ENCODE measurements at regions not wholly inside any gene's neighbourhood (a gene's known extent, or its start where the extent isn't known, plus 50 kb on each side); places are given as distances from the start of the nearest gene placed in this dataset.

GRCh38 chr9:90175257-90175656 is 467.4 kb downstream of the DIRAS2 start:
- no peak for ATAC-seq (ENCODE audit: low read depth)
- H3K27me3 Mint-ChIP-seq, result no peaks in the 10 kb centered on the region
- H3K36me3 Mint-ChIP-seq (ENCODE audit: low read depth), result no peaks in the 10 kb centered on the region
- DNase-seq, result no peak
- no peak for TF ChIP-seq CTCF (IDR thresholded peaks at IDR 0.05)
- POLR2A ChIA-PET, result no interaction called here
- H3K9me3 Mint-ChIP-seq, result peaks cover 7% of the 10 kb centered on the region
- no peak overlapping the region for H3K27ac Mint-ChIP-seq
- peaks cover 44% of the 10 kb centered on the region for H3K4me1 Mint-ChIP-seq
- CTCF ChIA-PET, result no interaction called here
- intact Hi-C loops (cut with micrococcal nuclease), result loop anchor here (2.0 to 5.0 kb wide), 2 partner anchors 14 to 33 kb away; no protein-coding TSS in a partner anchor
- no peak overlapping the region for H3K4me3 Mint-ChIP-seq

- CTCF ChIA-PET, result no interaction called here
Measured at GRCh38 chr9:90175865-90176264, 466.8 kb downstream of the DIRAS2 start.

GRCh38 chr9:90176901-90177300 is 465.7 kb downstream of the DIRAS2 start:
- CTCF ChIA-PET, result no interaction called here
- H3K36me3 Mint-ChIP-seq (ENCODE audit: low read depth), result no peaks in the 10 kb centered on the region
- H3K9me3 Mint-ChIP-seq, result peaks cover 3% of the 10 kb centered on the region
- intact Hi-C loops (cut with micrococcal nuclease), result loop anchor here (5.0 kb wide), 1 partner anchor 35 kb away; no protein-coding TSS in a partner anchor
- TF ChIP-seq CTCF (IDR thresholded peaks at IDR 0.05), result no peak
- POLR2A ChIA-PET, result no interaction called here
- no peak overlapping the region for H3K4me3 Mint-ChIP-seq
- ATAC-seq (ENCODE audit: low read depth), result no peak
- DNase-seq, result no peak
- H3K27me3 Mint-ChIP-seq, result no peaks in the 10 kb centered on the region
- no peak overlapping the region for H3K27ac Mint-ChIP-seq
- H3K4me1 Mint-ChIP-seq, result peaks cover 49% of the 10 kb centered on the region

More at GRCh38 chr9:90175865-90176264, 466.8 kb downstream of the DIRAS2 start:
- Mint-ChIP-seq H3K4me3 (no peak overlapping the region), H3K27me3 (no peaks in the 10 kb centered on the region), H3K4me1 (peaks cover 49% of the 10 kb centered on the region), H3K9me3 (peaks cover 7% of the 10 kb centered on the region), H3K36me3 (ENCODE audit: low read depth) (no peaks in the 10 kb centered on the region), H3K27ac (no peak overlapping the region)
- POLR2A ChIA-PET, result no interaction called here
- intact Hi-C loops (cut with micrococcal nuclease), result loop anchor here (2.0 to 5.0 kb wide), 2 partner anchors 13 to 34 kb away; no protein-coding TSS in a partner anchor
- no peak for DNase-seq
- no peak for TF ChIP-seq CTCF (IDR thresholded peaks at IDR 0.05)
- peak; percentile 54 for ATAC-seq (ENCODE audit: low read depth)

GRCh38 chr9:90180381-90180780 is 462.2 kb downstream of the DIRAS2 start:
- ChIA-PET POLR2A (no interaction called here), CTCF (interaction anchor here (0.6 kb wide), 1 partner anchor 134 kb away, joined by 3 read pairs; no protein-coding TSS in a partner anchor)
- no peak overlapping the region for H3K4me3 Mint-ChIP-seq
- H3K27ac Mint-ChIP-seq, result no peak overlapping the region
- intact Hi-C loops (cut with micrococcal nuclease), result no loop called here
- no peaks in the 10 kb centered on the region for H3K27me3 Mint-ChIP-seq
- H3K36me3 Mint-ChIP-seq (ENCODE audit: low read depth), result no peaks in the 10 kb centered on the region
- H3K9me3 Mint-ChIP-seq, result peaks cover 3% of the 10 kb centered on the region
- no peak for TF ChIP-seq CTCF (IDR thresholded peaks at IDR 0.05)
- ATAC-seq (ENCODE audit: low read depth), result no peak
- H3K4me1 Mint-ChIP-seq, result peaks cover 31% of the 10 kb centered on the region
- no peak for DNase-seq

- peak overlapping the region; percentile 80 for H3K27ac Mint-ChIP-seq
- intact Hi-C loops (cut with micrococcal nuclease), result loop anchor here (2.0 kb wide), 3 partner anchors 14 to 30 kb away; no protein-coding TSS in a partner anchor
- peak overlapping the region; percentile 74 for H3K4me3 Mint-ChIP-seq
- ChIA-PET CTCF (no interaction called here), POLR2A (no interaction called here)
- no peak for TF ChIP-seq CTCF (IDR thresholded peaks at IDR 0.05)
- no peaks in the 10 kb centered on the region for H3K27me3 Mint-ChIP-seq
- H3K36me3 Mint-ChIP-seq (ENCODE audit: low read depth), result peaks cover 6% of the 10 kb centered on the region
- DNase-seq (no peak), ATAC-seq (ENCODE audit: low read depth) (peak; percentile 19)
- H3K9me3 Mint-ChIP-seq, result peaks cover 2% of the 10 kb centered on the region
- H3K4me1 Mint-ChIP-seq, result peaks cover 58% of the 10 kb centered on the region
Measured at GRCh38 chr9:90188656-90189055, 454.0 kb downstream of the DIRAS2 start.

Measured in activated B cell treated with CpG ODN at 0.5 μM for 24 hours (primary cell).